ENCODE measurements at regions not wholly inside any gene's neighbourhood (a gene's known extent, or its start where the extent isn't known, plus 50 kb on each side); places are given as distances from the start of the nearest gene placed in this dataset.

DNA sequence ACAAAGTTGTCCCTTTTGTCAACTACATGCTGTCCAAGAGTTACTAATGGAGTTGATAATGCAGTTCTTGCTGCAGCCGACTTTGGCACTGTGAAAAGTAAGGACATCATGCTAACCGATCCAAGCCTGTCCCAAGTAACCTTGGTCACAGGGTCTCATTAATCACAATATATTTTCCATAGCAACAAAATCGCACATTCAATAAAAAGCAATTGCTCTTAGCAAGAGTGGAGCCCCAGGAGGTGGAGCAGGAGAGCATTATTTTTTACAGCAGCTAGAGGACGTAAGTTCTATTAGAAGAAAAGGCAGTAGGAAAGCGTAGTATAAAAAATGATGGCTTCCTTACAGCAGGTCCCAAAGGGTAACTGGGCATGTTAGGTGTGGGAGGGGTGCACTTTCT, 570.3 kb downstream of the EBF1 start:
- TF ChIP-seq, protein P1, sequence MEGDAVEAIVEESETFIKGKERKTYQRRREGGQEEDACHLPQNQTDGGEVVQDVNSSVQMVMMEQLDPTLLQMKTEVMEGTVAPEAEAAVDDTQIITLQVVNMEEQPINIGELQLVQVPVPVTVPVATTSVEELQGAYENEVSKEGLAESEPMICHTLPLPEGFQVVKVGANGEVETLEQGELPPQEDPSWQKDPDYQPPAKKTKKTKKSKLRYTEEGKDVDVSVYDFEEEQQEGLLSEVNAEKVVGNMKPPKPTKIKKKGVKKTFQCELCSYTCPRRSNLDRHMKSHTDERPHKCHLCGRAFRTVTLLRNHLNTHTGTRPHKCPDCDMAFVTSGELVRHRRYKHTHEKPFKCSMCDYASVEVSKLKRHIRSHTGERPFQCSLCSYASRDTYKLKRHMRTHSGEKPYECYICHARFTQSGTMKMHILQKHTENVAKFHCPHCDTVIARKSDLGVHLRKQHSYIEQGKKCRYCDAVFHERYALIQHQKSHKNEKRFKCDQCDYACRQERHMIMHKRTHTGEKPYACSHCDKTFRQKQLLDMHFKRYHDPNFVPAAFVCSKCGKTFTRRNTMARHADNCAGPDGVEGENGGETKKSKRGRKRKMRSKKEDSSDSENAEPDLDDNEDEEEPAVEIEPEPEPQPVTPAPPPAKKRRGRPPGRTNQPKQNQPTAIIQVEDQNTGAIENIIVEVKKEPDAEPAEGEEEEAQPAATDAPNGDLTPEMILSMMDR (IDR thresholded peaks at IDR 0.05) = peak in 1 of 3 experiments; percentile 6
- TF ChIP-seq POLR2A (IDR thresholded peaks at IDR 0.05) = no peak
